HCT116 (cell line): ENCODE measurements at regions not wholly inside any gene's neighbourhood (a gene's known extent, or its start where the extent isn't known, plus 50 kb on each side); places are given as distances from the start of the nearest gene placed in this dataset.

Experiments
- ATAC-seq: fragments of 200-7000 bp; cut with Tn5 transposase; 2 replicates; pipeline ENCODE4 v1.9.1; 2020; ENCODE audit warnings: mild to moderate bottlenecking, moderate library complexity
- BruUV-seq: library from RNA; stranded (reverse); fragments of 400-500 nt; replicated peaks from 2 replicates; lab custom pipeline; 2021; lab: Mats Ljungman, UMichigan
- CTCF ChIA-PET: fragments of 300-600 bp; sonication (Branson Sonifier 250); formaldehyde crosslinking; loops from one replicate; lab custom pipeline; 2021; ENCODE audit warnings: antibody characterized with exemption; lab: Charles Lee
- POLR2A ChIA-PET: fragments of 300-600, 350-600 bp; sonication (Branson Sonifier 250); formaldehyde crosslinking; loops from one replicate; lab custom pipeline; 2021; ENCODE audit warnings: antibody characterized with exemption; lab: Charles Lee
- RAD21 ChIA-PET, 2 experiments: fragments of 300-600 bp; sonication (Branson Sonifier 250); formaldehyde crosslinking; loops; one replicate each; lab custom pipeline; 2023; ENCODE audit warnings: low total read pairs in 2 of 2; ENCODE audit not compliant: uncharacterized antibody in 2 of 2, unreplicated experiment in 2 of 2, low non-redundant PET in 1 of 2; lab: Charles Lee
- DNase-seq: peaks from one replicate; pipeline ENCODE4 v3.0.0-alpha.2; 2010; ENCODE audit warnings: low read depth, low spot score
- H2AFZ ChIP-seq: fragments of 200-600 bp; shearing (Covaris generic), sonication (generic); 2 replicates; pipeline ENCODE4 v1.6.1; 2017; ENCODE audit warnings: low read depth, mixed run types, mixed read lengths, antibody characterized with exemption, low read length; ENCODE audit not compliant: poor library complexity, severe bottlenecking
- H3K27ac ChIP-seq: 2 replicates; pipeline ENCODE4 v1.5.1; 2012; ENCODE audit warnings: low read depth, low read length
- H3K27me3 ChIP-seq: fragments of 200-600 bp; sonication (generic); 2 replicates; pipeline ENCODE4 v1.6.1; 2016; ENCODE audit warnings: mixed run types, low read length, mixed read lengths; ENCODE audit not compliant: insufficient read depth
- H3K36me3 ChIP-seq, 2 experiments: fragments of 200-500 bp in 1 of 2; fragments of 200-600 bp in 1 of 2; sonication (Bioruptor generic) in 1 of 2; sonication (generic) in 1 of 2; 2 replicates each; pipeline versions ENCODE4 v1.5.1 to v1.6.1; 2014 to 2016; ENCODE audit warnings: low read length in 2 of 2, inconsistent platforms in 1 of 2, mixed read lengths in 1 of 2, mixed run types in 1 of 2; ENCODE audit not compliant: insufficient read depth in 2 of 2, control insufficient read depth in 1 of 2
- H3K4me1 ChIP-seq, 2 experiments: fragments of 200-600 bp in 1 of 2; sonication (generic) in 1 of 2; 2 replicates each; pipeline versions ENCODE4 v1.5.1 to v1.6.1; 2012 to 2017; ENCODE audit warnings: low read length in 2 of 2, inconsistent platforms in 1 of 2, mild to moderate bottlenecking in 1 of 2, mixed read lengths in 1 of 2, mixed run types in 1 of 2, moderate library complexity in 1 of 2; ENCODE audit not compliant: insufficient read depth in 2 of 2, control insufficient read depth in 1 of 2
- H3K4me2 ChIP-seq: fragments of 200-600 bp; sonication (generic); 2 replicates; pipeline ENCODE4 v1.6.1; 2017; ENCODE audit warnings: mixed run types, low read length, mixed read lengths
- H3K4me3 ChIP-seq, 2 experiments: fragments of 200-600 bp in 1 of 2; sonication (generic) in 1 of 2; replicated peaks in 1 of 2; 2 replicates each; pipeline ENCODE4 v1.5.1; 2011 to 2016; ENCODE audit warnings: low read length in 2 of 2, control low read depth in 1 of 2, low read depth in 1 of 2, mild to moderate bottlenecking in 1 of 2, mixed read lengths in 1 of 2, mixed run types in 1 of 2
- H3K79me2 ChIP-seq: fragments of 200-600 bp; sonication (generic); 2 replicates; pipeline ENCODE4 v1.6.1; 2017; ENCODE audit warnings: mild to moderate bottlenecking, mixed run types, low read length, moderate library complexity, mixed read lengths; ENCODE audit not compliant: insufficient read depth
- H3K9ac ChIP-seq: fragments of 200-600 bp; sonication (generic); 2 replicates; pipeline ENCODE4 v1.6.1; 2016; ENCODE audit warnings: low read length, mixed read lengths
- H3K9me2 ChIP-seq: fragments of 200-600 bp; sonication (generic), shearing (Covaris generic); 2 replicates; pipeline ENCODE4 v1.6.1; 2017; ENCODE audit warnings: mixed run types, mild to moderate bottlenecking, moderate library complexity; ENCODE audit not compliant: insufficient read depth
- H3K9me3 ChIP-seq, 2 experiments: fragments of 200-500 bp in 1 of 2; fragments of 200-600 bp in 1 of 2; sonication (Bioruptor generic) in 1 of 2; sonication (generic) in 1 of 2; 2 replicates each; pipeline ENCODE4 v1.6.1; 2014 to 2017; ENCODE audit warnings: low read length in 2 of 2, mixed read lengths in 2 of 2, inconsistent platforms in 1 of 2, low read depth in 1 of 2, mild to moderate bottlenecking in 1 of 2, mixed run types in 1 of 2, moderate library complexity in 1 of 2; ENCODE audit not compliant: control insufficient read depth in 1 of 2, insufficient read depth in 1 of 2
- H4K20me1 ChIP-seq: fragments of 200-600 bp; sonication (generic), shearing (Covaris generic); 2 replicates; pipeline ENCODE4 v1.6.1; 2017; ENCODE audit warnings: mixed run types, mild to moderate bottlenecking, moderate library complexity; ENCODE audit not compliant: insufficient read depth
- CEBPB ChIP-seq: IDR thresholded peaks from 2 replicates; pipeline ENCODE4 v1.6.1; 2012; ENCODE audit warnings: low read depth
- ELF1 ChIP-seq: IDR thresholded peaks from 2 replicates; pipeline ENCODE4 v1.6.1; 2012; ENCODE audit warnings: low read depth, borderline replicate concordance
- EZH2phosphoT487 ChIP-seq: fragments of 200-600 bp; IDR thresholded peaks from 2 replicates; pipeline ENCODE4 v1.6.1; 2018; ENCODE audit warnings: antibody characterized with exemption, borderline replicate concordance
- FOSL1 ChIP-seq: IDR thresholded peaks from 2 replicates; pipeline ENCODE4 v1.6.1; 2012; ENCODE audit warnings: low read depth
- JUND ChIP-seq: IDR thresholded peaks from 2 replicates; pipeline ENCODE4 v1.6.1; 2012
- POLR2A ChIP-seq: IDR thresholded peaks from 2 replicates; pipeline ENCODE4 v1.7.0; 2011; ENCODE audit warnings: borderline replicate concordance; ENCODE audit not compliant: insufficient read depth, insufficient read length; ENCODE audit errors: extremely low read depth
- POLR2AphosphoS5 ChIP-seq: IDR thresholded peaks from 2 replicates; pipeline ENCODE4 v1.6.1; 2011; ENCODE audit warnings: mild to moderate bottlenecking, low read depth, low read length, moderate library complexity
- RAD21 ChIP-seq: IDR thresholded peaks from 2 replicates; pipeline ENCODE4 v1.6.1; 2012; ENCODE audit warnings: low read depth, mild to moderate bottlenecking
- SIN3A ChIP-seq: IDR thresholded peaks from 2 replicates; pipeline ENCODE4 v1.6.1; 2012; ENCODE audit warnings: low read depth
- SP1 ChIP-seq: IDR thresholded peaks from 2 replicates; pipeline ENCODE4 v1.6.1; 2012; ENCODE audit warnings: low read depth
- SRF ChIP-seq: IDR thresholded peaks from 2 replicates; pipeline ENCODE4 v1.6.1; 2012; ENCODE audit warnings: low read depth
- TCF7L2 ChIP-seq: IDR thresholded peaks from 2 replicates; pipeline ENCODE4 v1.7.0; 2011; ENCODE audit warnings: borderline replicate concordance, inconsistent platforms; ENCODE audit not compliant: insufficient read depth, insufficient read length; ENCODE audit errors: extremely low read depth
- YY1 ChIP-seq: IDR thresholded peaks from 2 replicates; pipeline ENCODE4 v1.6.1; 2011; ENCODE audit warnings: low read length, low read depth, moderate library complexity, mild to moderate bottlenecking; ENCODE audit not compliant: insufficient replicate concordance; ENCODE audit errors: extremely low read depth
- ZFX ChIP-seq: fragments of 450-650 bp; IDR thresholded peaks from 2 replicates; pipeline ENCODE4 v1.6.1; 2017
- intact Hi-C: fragments of 100-400 bp; cut with micrococcal nuclease; formaldehyde crosslinking; loops from 2 replicates; pipeline ENCODE4 v1.10.0; 2022
- TF ChIP-seq, protein P1 (sequence below): IDR thresholded peaks from 2 replicates; pipeline ENCODE4 v1.6.1; 2011; ENCODE audit warnings: mild to moderate bottlenecking, low read length, moderate library complexity; ENCODE audit not compliant: insufficient replicate concordance; ENCODE audit errors: extremely low read depth
- TF ChIP-seq, protein P2 (sequence below): IDR thresholded peaks from 2 replicates; pipeline ENCODE4 v1.6.1; 2012
- TF ChIP-seq, protein P3 (sequence below), 3 experiments: fragments of 200-600 bp in 1 of 3; sonication (generic) in 1 of 3; IDR thresholded peaks in 2 of 3; conservative IDR thresholded peaks in 1 of 3; 2 replicates each; pipeline ENCODE4 v1.5.1; 2012 to 2017; ENCODE audit warnings: low read depth in 2 of 3, low read length in 2 of 3, antibody characterized with exemption in 1 of 3, borderline replicate concordance in 1 of 3, control low read depth in 1 of 3, mild to moderate bottlenecking in 1 of 3, mixed read lengths in 1 of 3, mixed run types in 1 of 3, moderate library complexity in 1 of 3; ENCODE audit not compliant: insufficient read depth in 1 of 3
- TF ChIP-seq, protein P4 (sequence below): IDR thresholded peaks from 2 replicates; pipeline ENCODE4 v1.6.1; 2012

DNA sequence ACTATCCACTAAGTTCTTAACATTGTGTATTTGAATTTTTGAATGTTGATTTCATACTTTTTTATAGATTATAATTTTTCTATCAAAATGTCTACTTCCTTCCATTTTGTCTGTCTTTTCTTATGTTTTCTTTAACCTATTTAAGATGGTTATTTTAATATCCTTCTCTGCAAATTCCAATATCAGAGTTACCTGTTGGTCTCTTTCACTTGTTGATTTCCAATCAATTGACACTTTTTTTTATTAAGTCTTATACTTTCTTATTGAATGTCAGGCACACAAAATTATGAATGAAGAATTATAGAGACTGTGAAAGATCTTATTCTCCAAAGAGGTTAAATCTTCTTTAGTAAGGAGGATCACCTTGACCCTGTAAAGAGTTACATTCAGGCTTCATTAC lies 448.3 kb upstream of the NRG3 start:
- H3K27me3 ChIP-seq: no peaks in the 10 kb centered on the region
- BruUV-seq: no TSS peak
- no peaks in the 10 kb centered on the region for H3K9me2 ChIP-seq
- H3K9ac ChIP-seq: no peak overlapping the region
- ATAC-seq: no peak
- TF ChIP-seq YY1: no peak
- no peak for TF ChIP-seq SRF
- TF ChIP-seq JUND: no peak
- no peak for TF ChIP-seq EZH2phosphoT487
- TF ChIP-seq ELF1: no peak
- no peak for TF ChIP-seq TCF7L2
- TF ChIP-seq, protein P1, sequence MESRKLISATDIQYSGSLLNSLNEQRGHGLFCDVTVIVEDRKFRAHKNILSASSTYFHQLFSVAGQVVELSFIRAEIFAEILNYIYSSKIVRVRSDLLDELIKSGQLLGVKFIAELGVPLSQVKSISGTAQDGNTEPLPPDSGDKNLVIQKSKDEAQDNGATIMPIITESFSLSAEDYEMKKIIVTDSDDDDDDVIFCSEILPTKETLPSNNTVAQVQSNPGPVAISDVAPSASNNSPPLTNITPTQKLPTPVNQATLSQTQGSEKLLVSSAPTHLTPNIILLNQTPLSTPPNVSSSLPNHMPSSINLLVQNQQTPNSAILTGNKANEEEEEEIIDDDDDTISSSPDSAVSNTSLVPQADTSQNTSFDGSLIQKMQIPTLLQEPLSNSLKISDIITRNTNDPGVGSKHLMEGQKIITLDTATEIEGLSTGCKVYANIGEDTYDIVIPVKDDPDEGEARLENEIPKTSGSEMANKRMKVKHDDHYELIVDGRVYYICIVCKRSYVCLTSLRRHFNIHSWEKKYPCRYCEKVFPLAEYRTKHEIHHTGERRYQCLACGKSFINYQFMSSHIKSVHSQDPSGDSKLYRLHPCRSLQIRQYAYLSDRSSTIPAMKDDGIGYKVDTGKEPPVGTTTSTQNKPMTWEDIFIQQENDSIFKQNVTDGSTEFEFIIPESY: no peak
- TF ChIP-seq CEBPB: no peak
- no peak for TF ChIP-seq POLR2A
- no peak for TF ChIP-seq FOSL1
- no peak for TF ChIP-seq POLR2AphosphoS5
- TF ChIP-seq, protein P2, sequence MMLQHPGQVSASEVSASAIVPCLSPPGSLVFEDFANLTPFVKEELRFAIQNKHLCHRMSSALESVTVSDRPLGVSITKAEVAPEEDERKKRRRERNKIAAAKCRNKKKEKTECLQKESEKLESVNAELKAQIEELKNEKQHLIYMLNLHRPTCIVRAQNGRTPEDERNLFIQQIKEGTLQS: no peak
- no peak for TF ChIP-seq SIN3A
- TF ChIP-seq, protein P3, sequence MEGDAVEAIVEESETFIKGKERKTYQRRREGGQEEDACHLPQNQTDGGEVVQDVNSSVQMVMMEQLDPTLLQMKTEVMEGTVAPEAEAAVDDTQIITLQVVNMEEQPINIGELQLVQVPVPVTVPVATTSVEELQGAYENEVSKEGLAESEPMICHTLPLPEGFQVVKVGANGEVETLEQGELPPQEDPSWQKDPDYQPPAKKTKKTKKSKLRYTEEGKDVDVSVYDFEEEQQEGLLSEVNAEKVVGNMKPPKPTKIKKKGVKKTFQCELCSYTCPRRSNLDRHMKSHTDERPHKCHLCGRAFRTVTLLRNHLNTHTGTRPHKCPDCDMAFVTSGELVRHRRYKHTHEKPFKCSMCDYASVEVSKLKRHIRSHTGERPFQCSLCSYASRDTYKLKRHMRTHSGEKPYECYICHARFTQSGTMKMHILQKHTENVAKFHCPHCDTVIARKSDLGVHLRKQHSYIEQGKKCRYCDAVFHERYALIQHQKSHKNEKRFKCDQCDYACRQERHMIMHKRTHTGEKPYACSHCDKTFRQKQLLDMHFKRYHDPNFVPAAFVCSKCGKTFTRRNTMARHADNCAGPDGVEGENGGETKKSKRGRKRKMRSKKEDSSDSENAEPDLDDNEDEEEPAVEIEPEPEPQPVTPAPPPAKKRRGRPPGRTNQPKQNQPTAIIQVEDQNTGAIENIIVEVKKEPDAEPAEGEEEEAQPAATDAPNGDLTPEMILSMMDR (IDR thresholded peaks at IDR 0.05 in 2 of 3, conservative IDR thresholded peaks at IDR 0.05 in 1 of 3; ENCODE audit: borderline replicate concordance in 1 of 3, insufficient read depth in 1 of 3, low read depth in 2 of 3, low read length in 2 of 3): no peak
- no peak for TF ChIP-seq RAD21
- TF ChIP-seq, protein P4, sequence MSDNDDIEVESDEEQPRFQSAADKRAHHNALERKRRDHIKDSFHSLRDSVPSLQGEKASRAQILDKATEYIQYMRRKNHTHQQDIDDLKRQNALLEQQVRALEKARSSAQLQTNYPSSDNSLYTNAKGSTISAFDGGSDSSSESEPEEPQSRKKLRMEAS: no peak
- TF ChIP-seq ZFX: no peak
- TF ChIP-seq SP1: no peak
- DNase-seq: no peak
- no peaks in the 10 kb centered on the region for H3K79me2 ChIP-seq
- RAD21 ChIA-PET: no interaction called here
- no peaks in the 10 kb centered on the region for H3K36me3 ChIP-seq
- POLR2A ChIA-PET: no interaction called here
- no peaks in the 10 kb centered on the region for H4K20me1 ChIP-seq
- no peak overlapping the region for H3K4me2 ChIP-seq
- H2AFZ ChIP-seq: no peak overlapping the region
- no peak overlapping the region for H3K4me3 ChIP-seq
- H3K9me3 ChIP-seq: peaks cover 7 to 18% of the 10 kb centered on the region in 2 experiments; a peak in 2 of 4 replicates
- no peaks in the 10 kb centered on the region for H3K4me1 ChIP-seq
- H3K27ac ChIP-seq: no peak overlapping the region
- intact Hi-C loops: no loop called here
- CTCF ChIA-PET: no interaction called here
